HL-60 (cell line): ENCODE measurements at regions not wholly inside any gene's neighbourhood (a gene's known extent, or its start where the extent isn't known, plus 50 kb on each side); places are given as distances from the start of the nearest gene placed in this dataset.

Experiments used
- GABPA ChIP-seq: IDR thresholded peaks from 2 replicates; pipeline ENCODE4 v1.6.1; 2012; ENCODE audit warnings: low read depth
- POLR2AphosphoS5 ChIP-seq: IDR thresholded peaks from 2 replicates; pipeline ENCODE4 v1.6.1; 2012; ENCODE audit warnings: low read depth
- TF ChIP-seq, protein P1 (sequence below): IDR thresholded peaks from one replicate; pipeline ENCODE4 v1.5.1; 2011; ENCODE audit warnings: low read length, control low read depth, inconsistent platforms; ENCODE audit not compliant: insufficient read depth
- TF ChIP-seq, protein P2 (sequence below): IDR thresholded peaks from 2 replicates; pipeline ENCODE4 v1.6.1; 2012; ENCODE audit warnings: low read depth; ENCODE audit not compliant: insufficient replicate concordance

DNA sequence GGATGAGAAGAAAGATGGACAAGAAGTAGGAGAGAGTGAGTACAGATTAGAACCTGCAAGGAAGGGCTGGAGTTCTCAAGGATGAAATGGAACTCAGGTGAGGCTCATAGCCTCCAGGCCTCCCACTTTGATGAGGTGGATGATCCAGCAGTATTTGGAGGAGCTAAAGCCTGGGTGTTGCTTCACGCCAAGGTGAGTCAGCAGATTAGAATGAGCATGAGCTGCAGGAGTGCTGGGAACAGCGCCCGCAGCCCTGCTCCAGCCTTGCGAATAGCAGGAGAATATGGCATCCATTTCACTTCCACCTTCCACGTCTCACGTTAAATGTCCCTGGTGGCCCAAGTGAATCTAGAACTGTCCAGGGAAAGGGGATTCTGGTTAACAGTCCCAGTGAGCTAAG lies 94.4 kb upstream of the CPHXL start:
- TF ChIP-seq, protein P1, sequence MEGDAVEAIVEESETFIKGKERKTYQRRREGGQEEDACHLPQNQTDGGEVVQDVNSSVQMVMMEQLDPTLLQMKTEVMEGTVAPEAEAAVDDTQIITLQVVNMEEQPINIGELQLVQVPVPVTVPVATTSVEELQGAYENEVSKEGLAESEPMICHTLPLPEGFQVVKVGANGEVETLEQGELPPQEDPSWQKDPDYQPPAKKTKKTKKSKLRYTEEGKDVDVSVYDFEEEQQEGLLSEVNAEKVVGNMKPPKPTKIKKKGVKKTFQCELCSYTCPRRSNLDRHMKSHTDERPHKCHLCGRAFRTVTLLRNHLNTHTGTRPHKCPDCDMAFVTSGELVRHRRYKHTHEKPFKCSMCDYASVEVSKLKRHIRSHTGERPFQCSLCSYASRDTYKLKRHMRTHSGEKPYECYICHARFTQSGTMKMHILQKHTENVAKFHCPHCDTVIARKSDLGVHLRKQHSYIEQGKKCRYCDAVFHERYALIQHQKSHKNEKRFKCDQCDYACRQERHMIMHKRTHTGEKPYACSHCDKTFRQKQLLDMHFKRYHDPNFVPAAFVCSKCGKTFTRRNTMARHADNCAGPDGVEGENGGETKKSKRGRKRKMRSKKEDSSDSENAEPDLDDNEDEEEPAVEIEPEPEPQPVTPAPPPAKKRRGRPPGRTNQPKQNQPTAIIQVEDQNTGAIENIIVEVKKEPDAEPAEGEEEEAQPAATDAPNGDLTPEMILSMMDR, result no peak
- TF ChIP-seq POLR2AphosphoS5 (no peak), GABPA (no peak)
- TF ChIP-seq, protein P2, sequence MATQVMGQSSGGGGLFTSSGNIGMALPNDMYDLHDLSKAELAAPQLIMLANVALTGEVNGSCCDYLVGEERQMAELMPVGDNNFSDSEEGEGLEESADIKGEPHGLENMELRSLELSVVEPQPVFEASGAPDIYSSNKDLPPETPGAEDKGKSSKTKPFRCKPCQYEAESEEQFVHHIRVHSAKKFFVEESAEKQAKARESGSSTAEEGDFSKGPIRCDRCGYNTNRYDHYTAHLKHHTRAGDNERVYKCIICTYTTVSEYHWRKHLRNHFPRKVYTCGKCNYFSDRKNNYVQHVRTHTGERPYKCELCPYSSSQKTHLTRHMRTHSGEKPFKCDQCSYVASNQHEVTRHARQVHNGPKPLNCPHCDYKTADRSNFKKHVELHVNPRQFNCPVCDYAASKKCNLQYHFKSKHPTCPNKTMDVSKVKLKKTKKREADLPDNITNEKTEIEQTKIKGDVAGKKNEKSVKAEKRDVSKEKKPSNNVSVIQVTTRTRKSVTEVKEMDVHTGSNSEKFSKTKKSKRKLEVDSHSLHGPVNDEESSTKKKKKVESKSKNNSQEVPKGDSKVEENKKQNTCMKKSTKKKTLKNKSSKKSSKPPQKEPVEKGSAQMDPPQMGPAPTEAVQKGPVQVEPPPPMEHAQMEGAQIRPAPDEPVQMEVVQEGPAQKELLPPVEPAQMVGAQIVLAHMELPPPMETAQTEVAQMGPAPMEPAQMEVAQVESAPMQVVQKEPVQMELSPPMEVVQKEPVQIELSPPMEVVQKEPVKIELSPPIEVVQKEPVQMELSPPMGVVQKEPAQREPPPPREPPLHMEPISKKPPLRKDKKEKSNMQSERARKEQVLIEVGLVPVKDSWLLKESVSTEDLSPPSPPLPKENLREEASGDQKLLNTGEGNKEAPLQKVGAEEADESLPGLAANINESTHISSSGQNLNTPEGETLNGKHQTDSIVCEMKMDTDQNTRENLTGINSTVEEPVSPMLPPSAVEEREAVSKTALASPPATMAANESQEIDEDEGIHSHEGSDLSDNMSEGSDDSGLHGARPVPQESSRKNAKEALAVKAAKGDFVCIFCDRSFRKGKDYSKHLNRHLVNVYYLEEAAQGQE, result no peak
